Activated gamma-delta T cell treated with anti-CD3 and anti-CD28 coated beads, Interleukin-2, amount 50 U/mL, for 16 hours (primary cell): ENCODE measurements at regions not wholly inside any gene's neighbourhood (a gene's known extent, or its start where the extent isn't known, plus 50 kb on each side); places are given as distances from the start of the nearest gene placed in this dataset.
"Not testable (repeated sequence)": the region's sequence is repeated elsewhere in the genome, so short reads cannot be mapped to it uniquely, and the experiment has no call there.

ENCODE experiments used
- DNase-seq: peaks from one replicate; pipeline ENCODE4 v3.0.0-alpha.2; 2020; ENCODE audit warnings: low read depth

- no peak for DNase-seq
These were observed 1384.4 kb upstream of the PCDH10 start for GRCh38 chr4:131764730-131765129.

- not testable (repeated sequence) for DNase-seq
These were observed 1374.7 kb upstream of the PCDH10 start for GRCh38 chr4:131774382-131774781.

- not testable (repeated sequence) for DNase-seq
These were observed 1338.5 kb upstream of the PCDH10 start for GRCh38 chr4:131810565-131810964.
